Stimulated activated naive CD8-positive, alpha-beta T cell treated with anti-CD3 and anti-CD28 coated beads, Interleukin-15, Interleukin-2, amounts not matched to agents 100 ng/mL and 50 ng/mL, for 24 hours (primary cell): ENCODE measurements at regions not wholly inside any gene's neighbourhood (a gene's known extent, or its start where the extent isn't known, plus 50 kb on each side); places are given as distances from the start of the nearest gene placed in this dataset.
"Not testable (repeated sequence)": the region's sequence is repeated elsewhere in the genome, so short reads cannot be mapped to it uniquely, and the experiment has no call there.

Experiments
- H3K27ac Mint-ChIP-seq: one replicate; pipeline ENCODE4 v1.8.0; 2021; ENCODE audit warnings: mild to moderate bottlenecking, mixed read lengths
- H3K27me3 Mint-ChIP-seq: one replicate; pipeline ENCODE4 v1.8.0; 2021; ENCODE audit warnings: mixed read lengths
- H3K36me3 Mint-ChIP-seq: one replicate; pipeline ENCODE4 v1.8.0; 2021; ENCODE audit warnings: low read depth, mixed read lengths
- H3K4me1 Mint-ChIP-seq: one replicate; pipeline ENCODE4 v1.8.0; 2021; ENCODE audit warnings: low read depth, mixed read lengths
- H3K4me3 Mint-ChIP-seq: one replicate; pipeline ENCODE4 v1.8.0; 2021; ENCODE audit warnings: mild to moderate bottlenecking, mixed read lengths
- H3K9me3 Mint-ChIP-seq: one replicate; pipeline ENCODE4 v1.8.0; 2021; ENCODE audit warnings: mixed read lengths

DNA sequence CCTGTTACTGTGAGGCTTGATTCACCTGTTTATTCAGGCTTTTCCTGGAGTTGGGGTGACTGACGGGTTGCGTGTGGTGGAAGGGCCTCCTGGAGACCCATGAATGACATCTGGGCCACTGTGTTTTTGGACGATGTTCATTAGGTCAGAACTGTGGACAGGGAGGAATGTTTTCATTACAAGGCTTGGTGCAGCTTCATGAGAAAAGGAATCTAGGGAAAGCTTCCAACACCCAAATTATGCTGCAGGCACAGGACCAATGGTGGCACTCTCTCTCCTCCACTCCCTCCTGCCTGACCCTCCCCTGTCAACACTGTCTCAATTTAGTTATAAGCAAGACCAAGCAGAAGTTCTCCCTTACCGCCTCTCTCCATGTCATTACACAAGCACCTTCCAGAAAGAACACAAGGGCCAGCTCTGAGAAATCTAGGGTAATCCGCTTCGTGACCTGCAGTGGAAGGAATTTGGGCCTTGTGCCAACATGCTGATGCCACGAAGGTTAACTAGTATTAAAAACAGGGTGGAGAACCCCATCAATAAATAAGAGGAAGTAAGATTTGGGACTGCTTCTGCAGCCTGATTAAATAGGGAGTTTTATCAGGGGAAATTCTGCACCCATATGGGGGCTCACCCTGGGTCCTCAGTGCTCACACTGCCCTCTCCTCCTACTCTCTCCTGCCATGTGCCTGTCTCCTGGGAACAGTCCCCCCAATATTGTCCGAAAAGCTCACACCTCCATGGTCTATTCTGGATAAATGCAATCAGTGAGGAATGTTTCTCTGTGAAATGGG lies 200.3 kb downstream of the KTN1 start:
- Mint-ChIP-seq H3K9me3 (peaks cover 2% of the 10 kb centered on the region), H3K27ac (no peak overlapping the region)

DNA sequence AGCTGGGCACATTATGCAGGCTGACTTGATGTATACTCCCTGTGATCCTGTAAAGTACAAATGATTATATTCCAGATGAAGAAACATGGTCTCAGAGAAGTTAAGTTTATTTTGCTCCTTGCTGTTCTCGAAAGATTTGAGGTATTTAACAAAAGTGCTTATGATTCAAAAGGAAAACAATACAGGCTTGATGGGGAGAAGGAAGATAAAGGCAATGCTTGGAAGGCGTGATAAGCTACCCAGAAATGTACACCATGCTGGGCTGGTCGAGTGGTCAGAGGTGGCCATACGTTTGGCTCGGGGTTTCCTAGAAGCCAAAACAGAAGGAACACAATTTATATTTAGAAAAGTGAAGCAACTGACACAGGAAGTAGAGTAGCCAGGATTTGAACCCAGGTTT lies 201.0 kb downstream of the KTN1 start:
- H3K9me3 Mint-ChIP-seq: no peaks in the 10 kb centered on the region
- H3K36me3 Mint-ChIP-seq: no peaks in the 10 kb centered on the region
- no peak overlapping the region for H3K27ac Mint-ChIP-seq
- H3K27me3 Mint-ChIP-seq: no peaks in the 10 kb centered on the region
- no peak overlapping the region for H3K4me3 Mint-ChIP-seq
- H3K4me1 Mint-ChIP-seq: no peaks in the 10 kb centered on the region

More for the DNA sequence above, 200.3 kb downstream of the KTN1 start:
- Mint-ChIP-seq H3K36me3 (no peaks in the 10 kb centered on the region), H3K4me1 (no peaks in the 10 kb centered on the region), H3K4me3 (no peak overlapping the region), H3K27me3 (no peaks in the 10 kb centered on the region)

DNA sequence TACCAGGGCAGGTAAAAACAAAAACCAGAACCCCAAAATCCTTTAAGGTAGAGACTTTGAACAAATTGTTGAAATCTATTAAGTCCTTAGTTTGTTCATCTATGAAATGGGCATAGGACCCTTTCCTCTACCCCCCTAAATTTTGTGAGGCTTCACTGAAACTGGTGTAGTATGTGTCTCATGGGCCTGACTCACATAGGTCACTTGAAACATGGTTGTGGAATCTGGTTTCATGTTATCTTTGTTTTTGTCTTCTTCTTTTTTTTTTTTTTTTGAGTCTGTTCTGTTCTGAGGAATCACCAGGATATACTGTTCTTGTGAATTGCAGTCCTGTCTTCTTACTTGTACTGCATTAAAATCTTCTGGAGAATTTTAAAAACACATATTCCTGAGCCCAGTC lies 202.2 kb downstream of the KTN1 start:
- H3K36me3 Mint-ChIP-seq: no peaks in the 10 kb centered on the region
- no peak overlapping the region for H3K4me3 Mint-ChIP-seq
- peaks cover 4% of the 10 kb centered on the region for H3K27me3 Mint-ChIP-seq
- H3K4me1 Mint-ChIP-seq: no peaks in the 10 kb centered on the region
- no peaks in the 10 kb centered on the region for H3K9me3 Mint-ChIP-seq
- H3K27ac Mint-ChIP-seq: no peak overlapping the region

DNA sequence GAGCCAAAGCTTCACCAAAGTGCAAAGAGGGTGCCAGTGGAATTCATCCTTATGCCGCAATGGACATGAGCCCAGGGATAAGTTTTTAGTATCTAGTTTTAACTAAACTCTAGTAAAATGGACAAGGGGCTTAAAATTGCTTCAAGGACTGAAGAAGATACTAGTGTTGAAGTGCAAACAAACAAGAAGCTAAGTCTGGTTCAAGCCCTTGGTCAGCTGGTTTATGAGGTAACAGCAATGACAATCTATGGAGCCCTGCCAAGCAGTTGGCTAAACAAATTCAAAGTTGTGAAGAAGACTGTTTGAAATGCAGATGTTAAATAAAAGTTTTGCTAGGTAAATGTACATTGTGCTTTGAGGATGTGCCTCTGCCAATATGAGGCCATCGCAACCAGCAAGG lies 209.4 kb downstream of the KTN1 start:
- Mint-ChIP-seq H3K4me1 (peaks cover 3% of the 10 kb centered on the region), H3K27ac (no peak overlapping the region), H3K36me3 (no peaks in the 10 kb centered on the region), H3K27me3 (peaks cover 4% of the 10 kb centered on the region), H3K4me3 (no peak overlapping the region), H3K9me3 (no peaks in the 10 kb centered on the region)

GRCh38 chr14:55794655-55795595 lies 214.9 kb downstream of the KTN1 start:
- Mint-ChIP-seq H3K27ac (no peak overlapping the region), H3K27me3 (no peaks in the 10 kb centered on the region), H3K4me3 (no peak overlapping the region)

DNA sequence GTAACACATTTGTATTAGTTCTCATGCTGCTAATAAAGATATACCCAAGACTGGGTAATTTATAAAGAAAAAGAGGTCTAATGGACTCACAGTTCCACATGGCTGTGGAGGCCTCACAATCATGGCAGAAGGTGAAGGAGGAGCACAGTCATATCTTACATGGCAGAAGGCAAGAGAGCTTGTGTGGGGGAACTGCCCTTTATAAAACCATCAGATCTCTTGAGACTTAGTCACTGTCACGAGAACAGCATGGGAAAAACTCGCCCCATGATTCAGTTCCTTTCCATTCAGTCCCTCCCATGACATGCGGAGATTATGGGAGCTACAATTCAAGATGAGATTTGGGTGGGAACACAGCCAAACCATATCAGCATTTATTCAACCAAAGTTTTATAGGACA lies 216.5 kb downstream of the KTN1 start:
- H3K9me3 Mint-ChIP-seq, H3K4me1 Mint-ChIP-seq, H3K36me3 Mint-ChIP-seq, H3K4me3 Mint-ChIP-seq, H3K27me3 Mint-ChIP-seq, H3K27ac Mint-ChIP-seq: not testable (repeated sequence)

More at GRCh38 chr14:55794655-55795595, 214.9 kb downstream of the KTN1 start:
- peaks cover 3% of the 10 kb centered on the region for H3K4me1 Mint-ChIP-seq
- H3K36me3 Mint-ChIP-seq: no peaks in the 10 kb centered on the region
- H3K9me3 Mint-ChIP-seq: peaks cover 1% of the 10 kb centered on the region

GRCh38 chr14:55798406-55798805 lies 218.4 kb downstream of the KTN1 start:
- H3K9me3 Mint-ChIP-seq: peaks cover 4% of the 10 kb centered on the region
- no peaks in the 10 kb centered on the region for H3K36me3 Mint-ChIP-seq
- no peak overlapping the region for H3K4me3 Mint-ChIP-seq
- no peaks in the 10 kb centered on the region for H3K27me3 Mint-ChIP-seq
- no peak overlapping the region for H3K27ac Mint-ChIP-seq
- peaks cover 12% of the 10 kb centered on the region for H3K4me1 Mint-ChIP-seq

- Mint-ChIP-seq H3K9me3 (peaks cover 4% of the 10 kb centered on the region), H3K36me3 (no peaks in the 10 kb centered on the region), H3K27me3 (no peaks in the 10 kb centered on the region), H3K4me3 (no peak overlapping the region), H3K4me1 (peaks cover 22% of the 10 kb centered on the region), H3K27ac (no peak overlapping the region)
Measured at GRCh38 chr14:55799508-55800095, 219.6 kb downstream of the KTN1 start.

- Mint-ChIP-seq H3K9me3 (peaks cover 4% of the 10 kb centered on the region), H3K27me3 (no peaks in the 10 kb centered on the region), H3K4me3 (no peak overlapping the region), H3K4me1 (peaks cover 23% of the 10 kb centered on the region), H3K27ac (no peak overlapping the region), H3K36me3 (no peaks in the 10 kb centered on the region)
Measured at GRCh38 chr14:55800156-55800785, 220.3 kb downstream of the KTN1 start.

GRCh38 chr14:55801121-55801520 lies 221.1 kb downstream of the KTN1 start:
- Mint-ChIP-seq H3K4me3 (no peak overlapping the region), H3K27me3 (no peaks in the 10 kb centered on the region), H3K36me3 (no peaks in the 10 kb centered on the region), H3K27ac (no peak overlapping the region), H3K4me1 (peaks cover 26% of the 10 kb centered on the region), H3K9me3 (peaks cover 4% of the 10 kb centered on the region)

DNA sequence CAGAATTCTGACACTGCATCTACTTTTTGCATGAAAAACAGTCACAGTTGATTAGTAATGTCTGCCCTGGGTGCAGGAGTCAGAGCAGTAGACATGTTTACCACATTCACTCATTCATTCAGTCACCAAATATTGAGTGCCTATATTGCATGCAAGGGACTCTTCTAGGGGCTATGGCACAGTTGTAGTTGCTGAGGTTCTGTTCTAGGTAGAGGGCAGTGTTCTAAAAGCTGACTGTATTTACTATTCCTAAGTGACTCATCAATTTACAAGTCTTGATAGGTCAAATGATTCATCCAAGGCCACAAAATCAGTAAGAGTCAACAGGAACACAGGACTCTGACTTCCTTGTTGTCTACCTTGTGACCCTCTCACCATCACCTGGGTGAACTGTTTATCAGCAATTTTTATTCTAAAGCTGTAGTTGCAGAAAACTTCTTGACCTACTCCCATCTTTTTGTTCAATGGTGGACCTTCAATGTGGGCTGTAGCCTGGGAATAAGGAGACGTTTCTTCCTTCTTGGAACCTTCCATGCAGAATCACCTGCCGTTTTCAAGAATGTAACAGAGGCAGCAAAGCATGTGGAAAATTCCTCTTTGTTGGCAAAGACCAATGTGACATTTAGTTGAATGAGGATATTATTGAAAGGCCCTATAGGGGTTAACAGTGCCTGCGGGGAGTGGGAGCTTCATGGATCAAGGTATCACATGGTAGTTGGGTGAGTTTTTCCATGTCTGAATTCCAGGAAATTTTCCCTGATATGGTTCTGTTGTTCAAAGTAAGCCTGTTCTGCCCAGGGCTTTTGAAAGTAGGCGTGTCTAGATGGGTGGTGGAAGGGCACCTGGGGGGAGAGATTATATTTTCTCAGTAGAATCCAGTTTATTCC lies 223.2 kb downstream of the KTN1 start:
- peaks cover 7% of the 10 kb centered on the region for H3K9me3 Mint-ChIP-seq
- H3K4me1 Mint-ChIP-seq: peaks cover 45% of the 10 kb centered on the region
- H3K27me3 Mint-ChIP-seq: no peaks in the 10 kb centered on the region
- H3K27ac Mint-ChIP-seq: no peak overlapping the region
- no peak overlapping the region for H3K4me3 Mint-ChIP-seq
- no peaks in the 10 kb centered on the region for H3K36me3 Mint-ChIP-seq

DNA sequence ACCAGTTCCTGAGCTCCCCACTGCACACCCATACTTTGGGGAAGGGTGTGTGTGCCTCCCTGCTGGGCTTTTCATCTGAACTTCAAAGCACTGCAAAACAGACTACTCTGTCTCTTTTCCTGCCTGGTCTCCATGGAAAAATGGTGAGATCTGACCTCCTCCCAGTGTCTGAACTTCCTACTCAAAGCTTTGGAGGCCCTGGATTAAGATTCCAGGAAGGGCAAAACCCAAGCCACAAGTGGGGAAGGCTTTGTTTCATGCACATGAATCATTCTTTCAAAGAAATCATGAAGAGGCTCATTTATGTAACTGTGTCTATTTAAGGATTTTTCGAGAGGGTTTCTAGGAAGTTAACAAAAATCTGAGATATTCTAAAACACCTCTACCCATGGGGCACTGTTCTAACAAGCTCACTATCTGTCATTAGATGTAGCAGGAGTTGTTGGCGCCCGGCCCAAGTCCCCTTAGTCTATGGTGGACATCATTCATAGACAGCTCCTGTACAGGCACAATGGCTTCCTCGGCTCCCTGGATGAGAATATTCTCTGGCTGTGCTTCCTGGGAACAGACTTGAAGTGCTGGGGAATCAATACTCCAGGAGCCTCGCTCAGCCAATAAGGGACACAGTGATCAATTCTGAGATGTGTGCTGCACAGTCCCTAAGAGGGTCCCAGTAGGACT lies 224.0 kb downstream of the KTN1 start:
- no peak overlapping the region for H3K27ac Mint-ChIP-seq
- H3K4me1 Mint-ChIP-seq: peaks cover 45% of the 10 kb centered on the region
- peaks cover 7% of the 10 kb centered on the region for H3K9me3 Mint-ChIP-seq
- H3K27me3 Mint-ChIP-seq: no peaks in the 10 kb centered on the region
- no peaks in the 10 kb centered on the region for H3K36me3 Mint-ChIP-seq
- no peak overlapping the region for H3K4me3 Mint-ChIP-seq

GRCh38 chr14:55805250-55805649 lies 225.2 kb downstream of the KTN1 start:
- Mint-ChIP-seq H3K27me3 (no peaks in the 10 kb centered on the region), H3K36me3 (no peaks in the 10 kb centered on the region), H3K27ac (no peak overlapping the region), H3K4me3 (no peak overlapping the region), H3K9me3 (peaks cover 3% of the 10 kb centered on the region), H3K4me1 (peaks cover 45% of the 10 kb centered on the region)
